HG03457 (cell line): ENCODE measurements at regions not wholly inside any gene's neighbourhood (a gene's known extent, or its start where the extent isn't known, plus 50 kb on each side); places are given as distances from the start of the nearest gene placed in this dataset.
A peak's percentile ranks its signal among the peaks of the same experiment; 100 is the strongest.

Source experiments
- ATAC-seq: cut with Tn5 transposase; IDR thresholded peaks from one replicate; pipeline ENCODE4 v1.9.1; 2021; ENCODE audit warnings: moderate number of reproducible peaks; ENCODE audit not compliant: unreplicated experiment

- no peak for ATAC-seq
Measured at GRCh38 chr5:158485604-158486081, 614.1 kb downstream of the EBF1 start.

- no peak for ATAC-seq
Measured at GRCh38 chr5:158485047-158485446, 614.7 kb downstream of the EBF1 start.

DNA sequence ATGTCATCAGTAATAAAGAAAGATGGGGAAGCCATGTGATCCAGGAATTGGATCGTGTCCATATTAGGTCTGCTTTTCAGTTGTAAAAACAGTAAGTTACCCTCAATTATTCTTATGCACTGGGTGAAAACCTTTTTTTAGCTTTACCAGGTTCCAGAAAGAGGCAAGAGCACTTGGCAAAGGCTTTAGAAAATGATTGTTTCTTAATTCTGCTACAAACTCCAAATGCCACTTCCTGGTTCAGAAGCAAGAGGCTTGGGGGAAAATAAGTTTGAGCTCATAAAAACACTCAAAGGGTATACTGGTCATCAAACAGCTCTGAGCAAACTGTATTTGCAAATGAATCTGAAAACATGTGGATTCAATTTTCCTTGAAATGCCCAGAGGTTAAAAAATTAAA lies 615.6 kb downstream of the EBF1 start:
- ATAC-seq, result no peak

DNA sequence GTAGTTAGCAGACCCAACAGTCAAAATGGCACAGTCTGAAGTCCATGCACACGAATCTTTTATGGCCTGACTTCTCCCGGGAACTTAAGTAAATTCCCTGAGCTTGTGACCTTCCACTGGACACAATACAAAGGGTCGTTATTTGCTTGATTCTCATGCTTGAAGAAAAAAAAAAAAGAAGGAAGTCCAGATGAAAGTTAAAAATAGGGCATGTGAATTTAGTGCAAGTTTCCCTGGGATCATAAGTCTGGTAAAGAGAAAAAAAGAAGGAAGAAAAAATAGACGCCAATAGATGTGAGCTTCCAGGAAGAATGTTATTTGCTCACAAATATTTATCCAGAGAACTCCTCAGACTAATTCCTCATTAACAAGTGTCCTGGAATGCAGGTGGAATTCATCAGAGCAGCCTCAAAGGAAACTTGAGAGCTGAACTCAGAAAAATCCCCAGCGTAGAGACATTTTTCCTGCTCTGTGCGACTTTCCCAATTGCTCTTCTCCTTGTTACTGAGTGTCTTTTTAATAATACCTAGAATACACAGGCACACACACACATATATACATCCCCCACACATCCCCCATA lies 616.3 kb downstream of the EBF1 start:
- ATAC-seq, result no peak

GRCh38 chr5:158482125-158482524 lies 617.6 kb downstream of the EBF1 start:
- no peak for ATAC-seq

DNA sequence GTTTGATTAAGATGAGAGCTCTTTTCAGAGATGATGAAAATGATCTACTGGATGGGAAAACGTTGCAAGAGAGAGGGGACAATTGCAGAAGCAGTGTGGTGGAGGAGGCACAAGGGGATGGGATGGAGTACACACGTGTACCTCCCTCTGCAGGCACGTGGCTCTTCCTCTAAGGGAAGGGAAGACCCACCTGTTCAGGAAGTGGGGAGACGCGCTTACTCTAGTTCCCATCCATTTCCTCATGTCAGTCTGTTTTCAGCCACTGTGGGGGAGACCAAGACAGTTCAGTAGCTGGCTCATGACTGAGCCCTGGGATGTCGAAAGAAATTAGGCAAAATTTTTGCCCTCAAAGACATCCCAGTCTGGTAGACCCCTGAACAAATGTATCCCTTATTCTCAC lies 619.2 kb upstream of the CLINT1 start:
- no peak for ATAC-seq

- no peak for ATAC-seq
Measured at GRCh38 chr5:158477214-158477613, 618.3 kb upstream of the CLINT1 start.

DNA sequence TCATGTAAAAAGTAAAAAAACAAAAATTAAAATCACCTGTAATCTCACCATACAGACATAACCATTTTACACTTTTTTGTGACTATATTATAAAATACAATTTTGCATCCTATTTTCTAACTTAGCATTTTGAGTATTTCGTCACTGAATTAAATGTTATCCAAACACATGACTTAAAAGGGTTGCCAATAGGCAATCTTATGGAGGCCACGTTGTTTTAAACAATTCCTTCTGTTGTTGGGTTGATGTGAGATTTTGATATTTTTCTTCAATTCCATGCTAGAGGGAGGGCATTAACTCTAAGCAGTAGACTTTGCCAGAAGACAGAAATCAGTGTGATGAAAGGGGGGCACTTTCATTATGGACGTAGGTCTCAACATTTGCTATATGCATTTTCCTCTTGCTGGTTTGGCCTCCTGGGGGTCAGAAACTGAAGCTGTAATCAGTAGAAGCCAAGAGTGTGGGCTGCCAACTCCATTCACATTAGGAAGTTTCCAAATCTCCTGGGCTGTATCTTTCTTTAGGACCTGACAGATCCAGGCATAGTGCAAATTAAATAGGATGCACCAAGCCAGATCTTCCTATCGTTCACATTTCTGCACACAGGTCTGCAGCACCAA lies 614.2 kb upstream of the CLINT1 start:
- no peak for ATAC-seq

GRCh38 chr5:158471535-158471924 lies 612.6 kb upstream of the CLINT1 start:
- ATAC-seq, result no peak

- no peak for ATAC-seq
Measured at GRCh38 chr5:158470764-158471534, 612.0 kb upstream of the CLINT1 start.

GRCh38 chr5:158468444-158468843 lies 609.5 kb upstream of the CLINT1 start:
- no peak for ATAC-seq

DNA sequence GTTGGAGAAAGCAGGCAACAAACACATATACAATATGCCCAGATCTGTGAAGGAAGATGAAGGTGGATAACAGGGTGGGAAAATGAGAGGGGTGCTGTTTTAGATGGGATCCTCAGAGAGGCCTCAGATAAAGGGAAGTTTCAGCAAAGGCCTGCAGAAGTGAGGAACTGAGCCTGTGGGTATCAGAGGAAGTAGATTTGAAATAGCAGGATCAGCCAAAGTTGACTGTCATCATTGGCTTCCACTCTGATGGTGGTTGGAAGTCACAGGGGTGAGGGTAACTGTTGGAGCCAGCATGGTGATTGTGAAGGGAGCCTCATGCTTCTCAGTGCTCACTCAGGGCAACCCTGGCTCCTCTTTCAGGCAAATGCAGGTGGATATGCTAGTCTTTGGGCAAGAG lies 607.2 kb upstream of the CLINT1 start:
- no peak for ATAC-seq

DNA sequence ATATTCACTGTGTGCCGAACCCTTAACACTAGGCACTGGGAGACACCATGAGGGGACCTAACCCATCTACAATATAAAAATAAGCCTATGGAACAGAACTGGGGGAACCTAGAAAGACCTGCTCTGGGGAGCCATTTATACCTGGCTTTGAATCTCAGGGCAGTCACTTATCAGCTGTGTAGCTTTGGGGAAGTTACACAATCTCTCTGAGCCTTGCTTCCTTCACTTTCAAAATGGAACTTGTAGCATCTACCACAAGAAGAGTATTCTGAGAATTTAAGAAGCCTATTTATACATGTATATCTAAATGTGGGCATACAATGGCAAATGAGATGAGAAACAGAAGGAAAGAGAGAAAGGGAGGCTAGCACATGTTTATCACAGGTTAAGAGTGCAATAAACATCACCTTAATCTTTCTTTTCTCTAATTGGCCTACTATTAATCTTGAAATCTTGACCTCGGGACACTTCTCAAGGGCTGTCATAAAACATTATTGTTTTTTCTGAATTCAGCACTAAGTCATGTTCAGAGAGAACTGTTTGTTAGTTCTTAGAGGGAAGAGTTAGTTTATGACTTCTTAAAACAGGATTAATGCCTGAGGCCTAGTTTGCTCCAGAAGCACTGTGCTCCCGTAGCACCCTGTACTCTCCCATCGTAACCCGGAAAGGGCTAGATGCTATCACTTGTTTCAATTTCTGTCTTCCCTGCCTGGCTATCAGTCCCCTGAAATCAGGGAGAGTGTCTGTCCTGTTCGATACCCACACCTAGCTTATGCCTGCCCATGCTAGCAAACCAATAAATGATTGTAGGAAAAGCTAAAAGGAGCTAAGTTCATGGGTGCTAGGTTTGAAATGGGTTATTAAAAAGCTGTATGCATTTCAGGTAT lies 606.4 kb upstream of the CLINT1 start:
- no peak for ATAC-seq

- ATAC-seq, result no peak
Measured at GRCh38 chr5:158464383-158464782, 605.4 kb upstream of the CLINT1 start.

DNA sequence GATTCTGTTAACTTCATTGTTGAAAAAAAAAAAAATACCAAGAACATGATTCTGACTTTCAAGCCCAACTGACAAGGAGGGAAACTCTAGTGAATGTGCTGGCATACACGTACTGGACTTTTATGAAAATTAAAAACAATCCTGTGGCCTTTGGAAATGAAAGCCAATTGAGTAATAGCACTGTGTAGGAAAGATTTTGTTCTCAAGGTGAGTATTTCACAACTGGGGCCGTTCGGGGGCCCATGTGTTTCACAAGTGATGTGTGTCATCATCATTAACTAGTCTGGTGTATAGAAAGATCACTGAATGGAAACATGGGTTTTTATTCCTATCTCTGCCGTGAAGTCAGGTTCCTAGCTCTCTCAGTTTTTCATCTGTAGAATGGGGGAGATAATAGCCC lies 605.0 kb upstream of the CLINT1 start:
- ATAC-seq, result no peak

DNA sequence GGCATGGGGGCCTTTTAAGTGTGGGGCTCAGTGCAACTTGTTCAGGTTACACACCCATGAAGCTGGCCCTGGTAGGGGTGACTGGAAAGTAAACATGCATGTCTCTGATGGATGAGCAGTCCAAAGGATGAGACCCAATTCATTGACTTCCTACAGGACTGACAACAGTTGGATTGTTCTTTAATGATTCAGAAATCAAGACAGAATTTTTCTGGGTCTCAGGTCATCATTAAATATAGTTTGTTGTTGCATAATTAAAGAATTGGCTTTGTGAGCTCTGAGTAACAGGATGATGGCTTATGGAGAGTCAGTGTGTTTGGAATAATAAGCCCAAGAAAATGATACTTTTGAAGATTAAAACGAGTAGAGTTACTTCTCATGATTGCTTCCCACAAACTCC lies 604.2 kb upstream of the CLINT1 start:
- ATAC-seq, result no peak

GRCh38 chr5:158462349-158463114 lies 603.6 kb upstream of the CLINT1 start:
- no peak for ATAC-seq

DNA sequence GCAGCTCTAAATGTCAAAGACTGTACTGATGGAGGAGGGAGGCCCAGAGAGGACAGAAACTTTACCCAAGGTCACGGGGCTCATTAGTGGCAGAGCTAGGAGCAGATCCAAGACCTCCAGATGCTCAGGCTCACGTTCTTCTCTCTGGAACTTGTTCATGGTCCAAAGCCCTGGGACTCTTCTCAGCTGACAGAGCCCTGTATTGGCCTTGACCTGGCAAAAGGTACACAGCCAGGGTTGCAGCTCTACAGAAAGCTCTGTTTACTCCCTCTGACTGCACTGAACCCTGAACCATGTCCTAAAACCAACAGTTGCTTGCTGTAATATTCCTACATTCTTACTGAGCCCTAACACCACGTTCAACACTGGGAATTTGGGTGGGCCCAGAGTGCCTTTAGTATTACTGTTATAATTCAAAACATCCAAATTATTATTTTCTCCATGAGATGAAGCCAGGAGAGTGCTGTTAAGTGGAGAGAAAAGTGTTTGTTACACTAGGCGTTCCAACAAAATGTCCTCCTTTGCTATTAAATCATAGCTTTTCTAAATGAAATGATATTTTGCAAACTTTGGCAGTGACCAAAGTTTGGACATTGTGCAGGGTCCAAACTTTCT lies 602.4 kb upstream of the CLINT1 start:
- no peak for ATAC-seq

DNA sequence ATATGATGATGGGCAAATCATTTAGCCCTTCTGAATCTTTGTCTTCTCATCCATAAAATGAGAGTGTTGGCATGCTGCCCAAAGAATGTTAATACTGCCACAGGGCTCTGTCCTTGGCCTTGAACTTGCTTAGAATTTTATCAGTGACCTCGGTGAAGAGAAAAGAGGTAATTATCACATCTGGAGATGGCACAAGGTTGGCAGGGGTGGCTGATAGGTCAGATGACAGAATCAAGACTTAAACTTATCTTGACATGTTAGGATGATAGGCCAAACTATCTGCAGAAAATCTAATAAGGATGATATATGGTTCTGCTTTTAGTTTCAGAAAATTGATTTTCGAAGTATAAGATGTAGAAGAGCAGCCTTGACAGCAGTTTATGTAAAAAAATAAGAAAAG lies 599.1 kb upstream of the CLINT1 start:
- no peak for ATAC-seq

DNA sequence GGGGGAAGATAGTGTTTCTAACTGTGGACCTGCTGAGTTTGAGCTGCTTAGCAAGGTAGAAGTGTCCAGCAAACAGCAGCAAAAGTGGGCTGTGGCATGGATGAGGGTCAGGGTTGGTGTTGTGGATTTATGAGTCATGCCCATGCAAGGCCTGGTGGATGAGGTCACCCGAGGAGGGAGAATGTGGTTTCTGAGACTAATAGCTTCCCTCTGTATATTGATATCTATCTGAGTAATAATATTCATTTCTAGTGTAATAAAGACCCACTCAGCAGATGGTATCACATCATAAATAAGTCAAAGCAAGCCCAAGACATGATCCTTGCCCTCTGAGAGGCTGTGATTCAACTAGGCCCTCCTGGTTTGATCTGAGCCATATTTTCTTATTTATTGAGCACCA lies 597.8 kb upstream of the CLINT1 start:
- peak; percentile 52 for ATAC-seq
